LHCN-M2 (cell line): ENCODE measurements at regions not wholly inside any gene's neighbourhood (a gene's known extent, or its start where the extent isn't known, plus 50 kb on each side); places are given as distances from the start of the nearest gene placed in this dataset.
A peak's percentile ranks its signal among the peaks of the same experiment; 100 is the strongest.

Experiments
- DNase-seq: peaks from one replicate; pipeline ENCODE4 v3.0.0-alpha.2; 2012; ENCODE audit warnings: low read depth

- no peak for DNase-seq
These were observed 323.1 kb downstream of the DEPDC1B start for GRCh38 chr5:60376860-60377259.

- DNase-seq = no peak
These were observed 325.6 kb downstream of the DEPDC1B start for GRCh38 chr5:60374409-60374808.

GRCh38 chr5:60372786-60373185, 327.2 kb downstream of the DEPDC1B start:
- DNase-seq = no peak

GRCh38 chr5:60371065-60371464, 328.9 kb downstream of the DEPDC1B start:
- no peak for DNase-seq

GRCh38 chr5:60370508-60370907, 329.5 kb downstream of the DEPDC1B start:
- no peak for DNase-seq

GRCh38 chr5:60369391-60369790, 330.6 kb downstream of the DEPDC1B start:
- DNase-seq = no peak

- DNase-seq = no peak
These were observed 331.9 kb downstream of the DEPDC1B start for GRCh38 chr5:60368100-60368499.

GRCh38 chr5:60366489-60366888, 333.5 kb downstream of the DEPDC1B start:
- no peak for DNase-seq

GRCh38 chr5:60365001-60365400, 335.0 kb downstream of the DEPDC1B start:
- DNase-seq = no peak

GRCh38 chr5:60362158-60362557, 337.8 kb downstream of the DEPDC1B start:
- DNase-seq = peak; percentile 55

- no peak for DNase-seq
These were observed 339.6 kb downstream of the DEPDC1B start for GRCh38 chr5:60360355-60360754.

GRCh38 chr5:60357302-60357701, 342.7 kb downstream of the DEPDC1B start:
- no peak for DNase-seq

GRCh38 chr5:60356745-60357144, 343.2 kb downstream of the DEPDC1B start:
- DNase-seq = no peak

GRCh38 chr5:60355181-60355580, 344.8 kb downstream of the DEPDC1B start:
- no peak for DNase-seq

- no peak for DNase-seq
These were observed 345.7 kb downstream of the DEPDC1B start for GRCh38 chr5:60354311-60354710.

GRCh38 chr5:60352992-60353599, 346.9 kb downstream of the DEPDC1B start:
- no peak for DNase-seq

GRCh38 chr5:60350794-60351193, 349.2 kb downstream of the DEPDC1B start:
- DNase-seq = no peak

GRCh38 chr5:60349891-60350415, 350.0 kb downstream of the DEPDC1B start:
- no peak for DNase-seq

GRCh38 chr5:60346393-60346792, 353.6 kb downstream of the DEPDC1B start:
- peak; percentile 10 for DNase-seq

GRCh38 chr5:60343102-60343501, 356.9 kb downstream of the DEPDC1B start:
- DNase-seq = no peak

- no peak for DNase-seq
These were observed 358.9 kb downstream of the DEPDC1B start for GRCh38 chr5:60340965-60341471.

GRCh38 chr5:60340326-60340725, 359.6 kb downstream of the DEPDC1B start:
- no peak for DNase-seq

GRCh38 chr5:60339691-60340201, 360.2 kb downstream of the DEPDC1B start:
- DNase-seq = no peak
